HG03439 (cell line): ENCODE measurements at regions not wholly inside any gene's neighbourhood (a gene's known extent, or its start where the extent isn't known, plus 50 kb on each side); places are given as distances from the start of the nearest gene placed in this dataset.
"Not testable (repeated sequence)": the region's sequence is repeated elsewhere in the genome, so short reads cannot be mapped to it uniquely, and the experiment has no call there.

Experiments
- ATAC-seq: cut with Tn5 transposase; IDR thresholded peaks from one replicate; pipeline ENCODE4 v1.9.1; 2021; ENCODE audit warnings: mild to moderate bottlenecking, moderate library complexity; ENCODE audit not compliant: unreplicated experiment

DNA sequence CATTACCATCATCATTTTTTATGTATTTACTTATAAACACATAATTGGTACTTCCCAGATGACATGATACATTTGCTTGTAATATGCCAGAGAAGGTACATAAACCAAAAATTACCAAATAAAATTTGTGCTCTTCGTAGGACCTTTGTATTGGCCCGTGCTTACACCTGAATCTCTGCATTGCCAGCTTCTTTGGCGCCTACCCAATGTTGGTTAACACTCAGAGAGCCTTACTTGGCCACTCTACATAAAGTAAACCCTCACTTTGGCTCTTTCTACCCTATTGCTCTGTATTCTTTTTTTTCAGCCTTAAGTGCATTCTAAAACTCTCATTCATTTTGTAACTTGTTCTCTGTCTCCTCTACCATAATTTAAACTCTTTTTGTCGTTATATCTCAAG, 148.1 kb upstream of the ZNF608 start:
- ATAC-seq, result no peak

DNA sequence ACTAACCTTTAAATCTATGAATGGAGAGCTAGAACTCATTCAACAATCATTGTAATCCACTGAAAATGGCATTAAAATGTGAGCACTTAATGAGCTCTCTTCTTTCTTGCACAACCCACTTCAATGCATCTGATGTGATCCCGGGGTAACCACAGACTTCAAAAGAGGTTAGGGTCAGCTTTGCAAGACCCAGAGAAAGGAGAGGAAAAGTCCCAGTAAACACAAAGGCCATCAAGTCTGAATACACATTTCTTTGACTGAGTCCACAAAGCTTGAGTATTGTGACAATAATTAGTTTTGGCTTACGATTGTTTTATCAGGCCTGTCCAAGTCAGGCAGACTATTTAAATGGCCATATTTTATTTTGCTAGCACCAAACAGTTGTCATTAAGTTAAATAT, 148.8 kb upstream of the ZNF608 start:
- no peak for ATAC-seq

DNA sequence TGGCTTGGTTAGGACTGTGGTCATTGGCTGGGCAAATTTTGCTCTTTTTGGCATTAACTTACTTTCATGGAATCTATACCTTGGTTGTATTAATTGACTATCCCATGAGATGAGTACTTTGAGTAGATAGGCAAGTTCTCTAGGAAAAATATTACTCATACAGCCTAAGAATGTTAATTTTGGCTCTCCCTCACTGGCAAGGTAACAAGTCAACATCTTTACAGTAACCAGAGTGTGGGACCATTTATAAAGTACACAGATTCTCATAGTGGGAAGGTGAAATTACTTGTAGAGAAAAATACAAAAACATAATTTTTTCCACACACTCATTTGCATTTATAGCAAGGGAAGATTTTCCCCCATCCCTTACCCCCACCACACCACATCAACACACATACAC, 154.6 kb upstream of the ZNF608 start:
- no peak for ATAC-seq

DNA sequence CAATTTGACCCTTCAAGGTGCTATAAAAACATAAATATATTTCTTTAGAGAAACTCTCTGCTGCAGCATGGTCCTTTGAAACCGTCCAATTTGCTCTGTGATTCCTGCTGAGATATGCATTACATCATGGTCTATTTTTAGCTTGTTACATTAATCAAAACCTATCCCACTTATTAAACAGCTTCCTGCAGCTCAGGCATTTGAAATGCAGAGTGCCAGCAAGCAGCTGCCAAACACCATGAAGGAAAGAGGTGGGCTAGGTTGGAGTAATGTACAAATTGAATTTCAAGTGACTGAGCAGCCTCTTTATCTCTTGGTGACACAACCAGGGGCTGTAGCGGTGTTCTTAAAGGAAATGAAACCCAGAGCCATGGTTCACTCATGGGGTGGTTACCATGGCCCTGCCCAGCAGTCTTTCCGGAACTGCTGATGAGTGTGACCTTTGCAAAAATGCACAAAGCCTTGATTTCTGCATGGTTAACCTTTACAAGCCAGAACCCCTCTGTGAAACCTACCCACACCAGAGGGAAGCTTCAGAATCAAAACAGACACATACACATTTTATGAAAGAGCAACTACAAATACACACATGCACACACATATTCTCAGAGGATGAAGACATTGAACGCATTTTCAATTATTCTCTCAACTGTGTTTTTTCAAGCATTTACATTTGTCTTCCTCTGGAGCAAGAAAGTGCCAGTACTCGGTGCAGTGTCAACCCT, 155.8 kb upstream of the ZNF608 start:
- ATAC-seq, result peak; percentile 99

DNA sequence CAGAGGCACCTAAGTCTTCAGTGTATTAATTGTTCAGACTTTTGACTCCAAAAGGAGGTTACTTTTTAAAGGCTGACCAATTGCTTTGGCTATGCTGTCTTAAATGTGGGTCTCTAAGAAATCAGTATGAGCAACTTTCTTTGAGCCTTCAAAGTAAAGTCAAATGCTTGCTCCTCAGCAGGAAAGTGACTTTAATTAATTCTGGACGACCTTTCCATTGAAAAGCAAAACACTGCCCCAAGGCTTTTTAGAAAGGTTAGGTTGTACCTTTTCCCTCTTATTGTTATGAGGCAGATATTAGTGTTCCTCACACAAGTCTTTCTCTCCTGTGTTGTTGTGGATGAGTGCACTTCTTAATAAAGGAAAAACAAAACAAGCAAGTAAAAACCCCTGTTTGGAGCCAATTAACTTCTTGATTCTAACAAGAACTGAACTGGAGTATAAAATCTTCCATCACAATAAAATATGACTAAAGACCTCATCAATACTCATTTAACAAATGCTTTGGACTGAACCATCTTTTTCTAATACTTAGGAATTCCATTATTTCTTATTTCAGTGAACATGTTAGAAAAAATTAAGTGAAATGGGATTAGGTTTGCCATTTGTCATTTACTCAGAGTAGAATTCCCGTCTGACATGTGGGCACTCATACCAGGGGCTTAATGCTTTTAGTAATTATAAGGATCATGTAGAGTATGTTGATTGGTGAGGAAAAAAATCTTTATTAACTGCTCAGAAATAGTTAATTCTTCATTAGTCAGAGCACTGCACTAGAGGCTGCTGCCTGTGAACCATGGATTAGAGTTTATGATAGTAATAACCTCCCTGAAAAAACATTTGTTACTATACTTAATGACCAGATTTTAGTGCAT, 159.1 kb upstream of the ZNF608 start:
- ATAC-seq, result no peak

DNA sequence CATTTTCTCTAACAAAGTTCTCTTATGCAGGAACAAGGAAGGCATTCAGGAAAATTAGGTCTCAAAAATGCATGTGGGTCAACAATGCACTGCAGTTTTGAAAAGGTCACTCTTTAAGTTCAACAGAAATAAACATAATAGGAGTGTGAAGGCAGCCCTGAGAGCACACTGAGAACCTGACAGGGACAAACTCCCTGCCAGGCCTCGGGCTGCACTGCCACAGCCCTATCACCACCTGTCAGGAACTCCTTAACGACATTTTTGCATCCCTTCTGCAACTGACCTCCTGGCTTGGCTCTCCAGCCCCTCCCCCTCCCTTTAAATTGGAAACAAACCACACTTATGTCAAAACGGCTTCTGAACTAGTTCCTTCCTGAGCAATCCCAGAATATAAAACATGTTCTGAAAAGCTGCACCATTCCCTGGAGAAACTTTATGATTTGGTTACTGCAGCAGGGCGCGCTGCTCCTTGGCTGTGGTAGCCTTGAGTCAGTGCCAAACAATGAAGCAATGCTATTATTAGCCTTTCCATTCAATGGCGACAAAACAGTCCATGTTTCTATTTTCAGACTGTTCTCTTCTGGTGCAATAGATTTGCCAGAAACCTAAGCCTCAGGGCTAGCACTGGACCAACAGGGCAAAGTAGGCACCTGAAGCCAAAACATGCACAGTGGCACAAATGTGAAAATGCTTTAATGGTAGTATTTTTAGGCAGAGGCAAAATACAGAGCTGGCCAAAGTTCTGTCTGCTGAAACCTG, 160.1 kb upstream of the ZNF608 start:
- ATAC-seq, result no peak

DNA sequence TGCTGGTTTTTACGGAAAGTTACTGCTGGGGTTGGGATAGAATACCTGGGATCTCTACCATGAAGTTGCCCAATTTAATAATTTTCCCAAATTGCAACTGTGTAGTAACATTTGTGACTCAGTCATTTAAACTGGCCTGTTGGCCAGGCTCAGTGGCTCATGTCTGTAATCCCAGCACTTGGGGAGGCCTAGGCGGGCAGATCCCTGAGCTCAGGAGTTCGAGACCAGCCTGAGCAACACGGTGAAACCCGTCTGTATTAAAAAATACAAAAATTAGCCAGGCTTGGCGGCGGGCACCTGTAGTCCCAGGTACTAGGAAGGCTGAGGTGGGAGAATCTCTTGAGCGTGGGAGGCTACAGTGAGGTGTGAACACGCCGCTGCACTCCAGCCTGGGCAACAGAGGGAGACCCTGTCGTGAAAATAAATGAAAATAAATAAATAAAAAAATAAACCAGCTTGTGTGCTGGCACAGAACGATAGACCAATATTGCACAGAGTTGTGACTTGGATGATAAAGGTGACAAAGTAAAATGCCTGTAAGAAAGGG, 160.7 kb upstream of the ZNF608 start:
- ATAC-seq, result no peak

DNA sequence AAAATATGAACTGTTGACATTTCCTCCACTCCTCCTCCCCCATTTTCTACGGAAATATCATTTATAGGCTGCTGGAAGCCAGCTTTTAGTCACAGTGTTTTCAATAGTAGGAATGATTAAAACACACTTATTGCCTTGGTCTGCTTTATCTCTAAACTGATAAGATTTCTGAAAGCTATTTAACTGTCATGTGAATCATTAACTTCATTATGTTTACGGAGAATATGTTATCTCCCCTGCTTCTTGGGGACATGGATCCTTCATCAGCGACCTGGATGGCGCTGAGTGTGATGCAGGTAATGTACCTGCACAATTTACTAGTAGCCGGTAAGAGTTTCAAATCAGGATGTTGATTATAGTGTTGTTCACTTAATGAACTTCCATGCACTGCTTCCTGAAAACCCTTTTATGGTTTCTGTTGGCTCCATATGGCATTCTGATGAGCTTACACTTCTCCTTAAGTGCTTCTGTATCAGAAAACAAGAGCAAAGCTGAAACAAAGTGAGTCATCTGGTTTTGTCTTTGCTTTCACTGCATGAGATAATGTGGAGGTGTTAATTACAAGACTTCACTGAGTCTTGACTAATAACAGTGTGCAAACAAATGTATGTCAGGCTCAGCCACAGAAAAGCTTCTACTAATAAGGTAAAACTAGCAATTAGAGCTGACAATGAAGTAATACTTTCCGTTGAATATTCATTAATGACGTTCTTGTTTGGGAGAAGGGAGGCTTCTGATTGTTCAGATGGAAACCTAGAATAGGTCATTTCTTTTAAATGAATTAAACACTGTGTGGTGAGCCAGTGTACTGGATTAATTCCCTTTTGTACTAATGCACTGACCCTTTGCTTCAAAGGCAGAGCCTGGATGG, 162.4 kb upstream of the ZNF608 start:
- peak; percentile 75 for ATAC-seq

DNA sequence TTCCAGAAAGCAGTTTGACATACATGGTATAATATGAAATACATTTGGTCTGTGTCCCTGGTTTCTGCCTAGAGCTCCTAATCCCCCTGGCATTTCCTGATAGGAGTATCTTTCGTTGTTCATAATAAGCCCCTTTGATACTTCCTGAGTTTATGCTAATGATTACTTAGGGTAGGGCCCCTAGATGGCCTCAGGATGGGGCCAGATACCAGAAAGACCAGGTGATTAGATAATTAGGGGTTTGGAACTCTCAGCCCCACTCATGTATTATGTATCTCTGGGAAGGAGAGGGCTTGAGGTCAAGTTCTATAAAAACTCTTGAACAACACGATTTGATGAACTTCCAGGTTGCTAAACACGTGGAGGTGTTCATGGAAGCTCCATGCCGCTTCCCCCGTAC, 163.3 kb upstream of the ZNF608 start:
- ATAC-seq, result no peak

DNA sequence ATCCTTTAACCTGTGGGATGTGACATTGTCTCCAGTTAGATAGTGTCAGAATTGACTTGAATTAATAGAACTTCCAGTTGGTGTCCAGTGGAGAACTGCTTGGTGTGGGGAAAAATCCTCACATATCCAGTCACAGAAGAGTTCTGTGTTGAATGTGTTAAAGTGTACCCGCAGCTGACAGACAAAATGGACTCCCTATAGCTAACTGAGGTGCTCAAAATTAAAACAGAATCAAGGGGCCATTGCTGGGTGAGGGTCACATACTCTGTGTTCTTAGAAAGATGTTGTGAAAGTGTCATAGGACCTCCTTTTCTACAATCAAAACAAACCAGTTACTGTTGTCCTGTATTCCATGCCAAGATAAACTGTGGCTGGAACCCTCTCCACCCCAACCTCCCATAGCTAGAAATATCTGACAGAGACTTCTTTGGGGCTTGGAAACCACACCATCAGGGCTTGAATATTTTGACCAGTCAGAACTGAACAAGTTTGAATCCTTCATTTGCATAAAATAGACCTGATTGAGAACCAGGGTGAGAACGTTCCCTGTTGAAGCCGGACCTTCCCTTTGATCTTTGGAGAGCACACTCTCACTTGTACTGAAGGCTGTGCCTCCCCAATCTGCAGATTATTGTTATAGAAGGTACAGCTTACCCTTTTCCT, 164.0 kb upstream of the ZNF608 start:
- ATAC-seq, result no peak

DNA sequence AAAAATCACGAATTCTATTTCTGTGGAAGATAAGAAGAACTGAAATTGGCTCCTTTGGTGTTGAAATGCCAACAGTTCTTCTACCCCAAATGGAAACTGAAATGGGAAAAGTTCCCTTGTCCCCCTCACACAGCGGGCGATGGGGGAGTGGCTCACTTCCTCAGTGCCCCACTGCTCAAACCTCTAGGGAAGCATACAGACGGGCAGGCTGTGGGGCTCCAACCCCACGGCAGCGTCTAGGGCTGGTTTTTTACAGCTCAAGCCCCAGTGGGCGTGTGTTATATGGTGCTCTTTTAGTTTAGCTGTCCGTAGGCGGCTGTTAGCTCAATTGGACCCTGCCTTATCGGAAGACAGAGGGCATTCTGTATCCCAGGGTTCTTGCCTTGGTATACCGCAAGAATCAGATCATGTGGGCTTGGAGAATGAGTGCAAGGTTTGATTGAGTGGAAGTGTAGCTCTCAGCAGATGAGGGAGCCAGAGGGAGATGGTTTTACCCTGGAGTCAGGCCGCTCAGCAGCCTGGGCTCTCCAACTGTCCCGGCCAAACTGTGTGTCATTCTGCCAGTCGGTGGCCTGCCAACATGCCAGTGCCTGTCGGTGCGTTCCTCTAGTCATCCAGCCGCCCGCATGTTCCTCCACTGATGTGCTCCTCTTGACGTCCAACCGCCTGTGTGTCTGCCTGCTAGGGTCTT, 166.3 kb upstream of the ZNF608 start:
- no peak for ATAC-seq

DNA sequence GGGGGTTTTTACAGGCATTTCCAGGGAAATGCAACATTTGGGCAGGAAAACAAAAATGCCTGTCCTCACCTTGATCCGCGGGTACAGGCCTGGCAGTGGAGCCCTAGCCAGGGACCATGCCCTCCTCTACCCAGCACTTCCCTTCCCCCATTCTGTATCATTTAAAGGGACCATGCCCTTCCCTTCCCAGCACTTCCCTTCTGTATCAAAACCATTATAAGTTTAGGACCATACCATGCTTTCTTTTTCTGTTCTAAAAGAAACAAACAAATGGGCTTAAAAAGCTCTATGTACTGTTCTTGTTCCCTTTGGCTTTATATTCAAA, 166.9 kb upstream of the ZNF608 start:
- no peak for ATAC-seq

DNA sequence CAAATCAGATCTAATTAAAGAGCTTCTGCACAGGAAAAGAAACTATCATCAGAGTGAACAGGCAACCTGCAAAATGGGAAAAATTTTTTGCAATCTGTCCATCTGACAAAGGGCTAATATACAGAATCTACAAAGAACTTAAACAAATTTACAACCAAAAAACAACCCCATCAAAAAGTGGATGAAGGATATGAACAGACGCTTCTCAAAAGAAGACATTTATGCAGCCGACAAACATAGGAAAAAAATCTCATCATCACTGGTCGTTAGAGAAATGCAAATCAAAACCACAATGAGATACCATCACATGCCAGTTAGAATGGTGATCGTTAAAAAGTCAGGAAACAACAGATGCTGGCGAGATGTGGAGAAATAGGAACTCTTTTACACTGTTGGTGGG, 169.9 kb upstream of the ZNF608 start:
- not testable (repeated sequence) for ATAC-seq

DNA sequence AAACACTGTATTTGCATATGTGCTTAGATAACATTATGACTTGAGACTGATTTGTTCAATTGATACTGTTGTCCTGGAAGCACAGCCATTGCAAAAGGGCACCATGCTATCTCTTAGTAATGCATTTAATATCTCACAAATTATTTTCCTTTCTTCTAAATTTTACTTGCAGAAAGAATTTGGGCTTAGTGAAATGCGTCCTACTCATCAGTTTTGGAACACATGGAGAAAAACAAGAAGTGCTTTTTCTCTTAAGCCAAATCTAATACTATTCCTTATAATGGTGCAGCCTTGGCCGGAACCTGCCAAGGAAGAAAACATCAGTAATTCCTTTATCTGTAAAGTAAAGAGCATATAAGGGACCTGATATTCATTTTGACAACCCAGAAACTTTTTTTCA, 172.2 kb upstream of the ZNF608 start:
- ATAC-seq, result no peak

DNA sequence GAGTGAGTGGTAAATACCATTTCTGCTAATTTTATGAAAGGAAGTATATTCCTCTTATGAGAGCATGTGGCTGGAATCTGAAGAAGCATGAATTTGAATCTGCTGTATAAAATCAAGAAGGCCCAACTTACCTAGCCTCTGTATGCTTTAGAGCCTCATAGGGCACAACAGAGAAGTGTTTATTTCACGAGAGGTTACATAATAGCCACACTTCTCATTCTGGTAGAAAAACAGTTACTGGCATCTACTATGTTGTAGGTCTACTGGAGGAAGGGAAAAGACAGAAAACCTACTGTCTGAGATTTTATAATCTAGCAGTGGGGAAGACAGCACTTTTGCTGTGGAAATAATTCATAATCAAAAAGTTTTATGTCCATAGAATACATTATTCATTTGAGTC, 172.6 kb upstream of the ZNF608 start:
- ATAC-seq, result no peak

DNA sequence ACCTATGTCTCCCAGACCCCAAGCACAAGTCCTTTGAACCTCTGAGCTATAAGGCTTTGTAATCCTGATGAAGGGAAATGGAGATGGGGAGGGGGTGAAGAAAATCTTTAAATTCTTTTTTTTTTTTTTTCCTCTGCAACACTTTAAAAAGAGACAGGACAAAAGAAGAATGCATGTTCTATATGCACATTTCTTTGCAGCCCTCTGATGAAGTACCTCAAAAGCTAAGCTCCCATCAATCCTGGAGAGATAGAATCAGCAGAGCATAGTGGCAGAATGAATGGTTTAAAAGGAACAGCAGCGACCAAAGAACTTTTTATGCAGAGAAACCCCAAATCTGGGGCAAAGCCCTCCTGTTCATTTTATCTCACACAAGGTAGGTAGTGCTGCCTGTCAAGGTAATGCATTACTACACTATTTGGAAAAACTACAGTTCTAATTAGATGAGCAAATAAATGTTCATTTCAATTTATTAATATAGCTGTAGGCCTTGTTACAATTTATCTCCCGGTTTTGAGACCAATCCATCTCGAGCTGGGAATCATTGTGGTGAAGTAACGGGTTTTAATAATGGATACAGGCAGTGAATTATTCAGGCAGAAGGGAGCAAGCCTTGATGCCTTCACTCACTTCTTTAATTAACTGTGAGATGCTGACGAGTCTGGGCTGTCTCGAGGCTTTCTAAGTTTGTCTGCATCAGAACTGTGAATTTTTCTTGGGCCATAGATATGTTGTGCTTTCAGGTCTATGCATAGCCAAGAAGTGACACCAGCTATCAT, 173.5 kb upstream of the ZNF608 start:
- ATAC-seq, result no peak

DNA sequence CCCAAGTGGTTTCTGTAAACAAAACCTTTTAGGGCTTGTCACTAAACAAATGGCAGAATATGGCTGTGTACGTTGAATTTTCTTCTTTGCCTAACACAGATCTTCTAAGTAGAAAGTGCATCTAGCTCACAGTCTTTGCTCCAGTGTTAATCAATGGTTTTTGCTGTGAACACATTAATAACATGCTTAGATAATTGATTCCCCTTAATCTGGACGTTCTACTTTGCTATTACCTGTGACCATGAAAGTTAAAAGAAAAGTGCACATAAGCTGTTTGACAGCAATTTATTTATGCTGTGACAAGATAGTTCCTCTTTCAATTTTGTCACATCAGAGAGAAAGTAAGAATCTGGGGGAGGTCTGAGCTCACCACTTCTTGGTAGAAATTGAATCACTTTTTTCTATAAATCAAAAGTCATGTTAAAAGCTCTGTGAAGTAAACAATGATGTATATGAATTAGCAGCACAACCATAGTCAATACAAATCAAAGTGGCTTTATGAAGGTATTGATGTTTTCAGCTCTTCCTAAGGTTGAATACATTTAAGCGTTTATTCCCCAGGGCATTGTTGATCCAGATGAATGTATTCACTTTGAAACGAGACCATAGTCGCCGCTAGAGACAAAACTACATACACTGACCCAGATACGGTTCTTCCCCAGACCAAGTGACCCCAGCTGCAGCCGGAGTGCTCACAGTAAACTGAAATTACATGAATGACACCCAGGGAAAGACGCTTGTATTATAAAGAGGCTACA, 174.6 kb upstream of the ZNF608 start:
- peak; percentile 86 for ATAC-seq

DNA sequence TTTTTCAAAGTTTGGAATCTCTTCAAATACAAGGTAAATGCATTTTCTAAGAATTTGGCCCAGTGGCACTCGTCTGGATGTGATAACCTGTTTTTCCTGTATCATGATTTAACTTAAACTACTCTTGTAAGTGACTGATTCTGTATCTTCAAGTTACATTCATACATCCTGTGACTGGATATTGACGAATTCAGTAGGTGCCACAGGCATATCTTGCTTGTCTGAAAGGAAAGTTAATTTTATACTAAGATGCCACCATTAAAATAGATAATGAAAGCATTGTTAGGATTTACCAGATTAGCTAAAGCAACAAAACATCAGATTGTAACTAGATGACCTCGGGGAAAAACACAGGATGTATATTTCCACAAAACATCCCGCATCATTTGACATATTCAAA, 175.3 kb upstream of the ZNF608 start:
- ATAC-seq, result peak; percentile 3
